HFF-Myc (cell line): ENCODE measurements at regions not wholly inside any gene's neighbourhood (a gene's known extent, or its start where the extent isn't known, plus 50 kb on each side); places are given as distances from the start of the nearest gene placed in this dataset.
"Not testable (repeated sequence)": the region's sequence is repeated elsewhere in the genome, so short reads cannot be mapped to it uniquely, and the experiment has no call there.

Experiments
- DNase-seq: peaks from one replicate; pipeline ENCODE4 v3.0.0-alpha.2; 2011; ENCODE audit warnings: low read depth; ENCODE audit errors: extremely low read depth
- H3K4me3 ChIP-seq: replicated peaks from 2 replicates; pipeline ENCODE4 v1.5.1; 2011; ENCODE audit warnings: low read depth, mild to moderate bottlenecking, control low read depth, low read length
- CTCF ChIP-seq: IDR thresholded peaks from 2 replicates; pipeline ENCODE4 v1.5.1; 2012; ENCODE audit warnings: mild to moderate bottlenecking, low read depth, low read length, control low read depth; ENCODE audit errors: missing control alignments

- H3K4me3 ChIP-seq, DNase-seq: not testable (repeated sequence)
These were observed 140.9 kb upstream of the GOLGA6L4 start for GRCh38 chr15:84094720-84095119.

- not testable (repeated sequence) for H3K4me3 ChIP-seq, DNase-seq
These were observed 138.5 kb upstream of the GOLGA6L4 start for GRCh38 chr15:84097053-84097452.

- no peak for TF ChIP-seq CTCF
- H3K4me3 ChIP-seq = no peak overlapping the region
- DNase-seq = no peak
These were observed 137.0 kb upstream of the GOLGA6L4 start for GRCh38 chr15:84098604-84099003.

GRCh38 chr15:84099181-84099580 lies 136.4 kb upstream of the GOLGA6L4 start:
- no peak for DNase-seq
- no peak overlapping the region for H3K4me3 ChIP-seq
- TF ChIP-seq CTCF = no peak

- DNase-seq = no peak
- H3K4me3 ChIP-seq = no peak overlapping the region
- no peak for TF ChIP-seq CTCF
These were observed 132.2 kb upstream of the GOLGA6L4 start for GRCh38 chr15:84103345-84103744.

- no peak for TF ChIP-seq CTCF
- no peak for DNase-seq
- no peak overlapping the region for H3K4me3 ChIP-seq
These were observed 130.7 kb upstream of the GOLGA6L4 start for GRCh38 chr15:84104853-84105252.

- no peak overlapping the region for H3K4me3 ChIP-seq
- TF ChIP-seq CTCF = no peak
- DNase-seq = no peak
These were observed 126.8 kb upstream of the GOLGA6L4 start for GRCh38 chr15:84108728-84109127.

GRCh38 chr15:84111575-84111974 lies 124.0 kb upstream of the GOLGA6L4 start:
- TF ChIP-seq CTCF = no peak
- no peak overlapping the region for H3K4me3 ChIP-seq
- no peak for DNase-seq
